Forelimb muscle (tissue), 1 donor: ENCODE measurements at regions not wholly inside any gene's neighbourhood (a gene's known extent, or its start where the extent isn't known, plus 50 kb on each side); places are given as distances from the start of the nearest gene placed in this dataset.

Source experiments
- DNase-seq: peaks from one replicate; pipeline ENCODE4 v3.0.0-alpha.2; 2013; ENCODE audit warnings: low read depth

- DNase-seq, result no peak
Measured at GRCh38 chr19:32234663-32235217, 110.7 kb upstream of the ZNF507 start.

- DNase-seq, result no peak
Measured at GRCh38 chr19:32238076-32238475, 107.3 kb upstream of the ZNF507 start.

- DNase-seq, result no peak
Measured at GRCh38 chr19:32240316-32240715, 105.1 kb upstream of the ZNF507 start.

GRCh38 chr19:32241306-32241705, 104.1 kb upstream of the ZNF507 start:
- no peak for DNase-seq

GRCh38 chr19:32241932-32242710, 103.3 kb upstream of the ZNF507 start:
- no peak for DNase-seq

GRCh38 chr19:32246006-32246405, 99.4 kb upstream of the ZNF507 start:
- no peak for DNase-seq

- no peak for DNase-seq
Measured at GRCh38 chr19:32251634-32252332, 93.6 kb upstream of the ZNF507 start.

- DNase-seq, result no peak
Measured at GRCh38 chr19:32252333-32252669, 93.1 kb upstream of the ZNF507 start.

GRCh38 chr19:32253683-32254508, 91.5 kb upstream of the ZNF507 start:
- DNase-seq, result no peak

- no peak for DNase-seq
Measured at GRCh38 chr19:32254509-32254890, 90.9 kb upstream of the ZNF507 start.

- no peak for DNase-seq
Measured at GRCh38 chr19:32255536-32256295, 89.7 kb upstream of the ZNF507 start.

GRCh38 chr19:32256341-32256975, 89.0 kb upstream of the ZNF507 start:
- no peak for DNase-seq

- DNase-seq, result no peak
Measured at GRCh38 chr19:32257326-32258073, 87.9 kb upstream of the ZNF507 start.

- no peak for DNase-seq
Measured at GRCh38 chr19:32258167-32258566, 87.2 kb upstream of the ZNF507 start.

- no peak for DNase-seq
Measured at GRCh38 chr19:32264568-32264967, 80.8 kb upstream of the ZNF507 start.

GRCh38 chr19:32265995-32266394, 79.4 kb upstream of the ZNF507 start:
- no peak for DNase-seq

GRCh38 chr19:32266460-32266859, 79.0 kb upstream of the ZNF507 start:
- DNase-seq, result no peak

GRCh38 chr19:32268381-32268780, 77.0 kb upstream of the ZNF507 start:
- DNase-seq, result no peak

- DNase-seq, result no peak
Measured at GRCh38 chr19:32269831-32270230, 75.6 kb upstream of the ZNF507 start.

- no peak for DNase-seq
Measured at GRCh38 chr19:32273483-32273882, 71.9 kb upstream of the ZNF507 start.
